Renal cortex interstitium (tissue), 11 donors: ENCODE measurements at regions not wholly inside any gene's neighbourhood (a gene's known extent, or its start where the extent isn't known, plus 50 kb on each side); places are given as distances from the start of the nearest gene placed in this dataset.

Source experiments
- DNase-seq, 11 donors: peaks; one replicate each; pipeline ENCODE4 v3.0.0-alpha.2; 2013; ENCODE audit warnings: low read depth in 9 of 11, low spot score in 4 of 11; ENCODE audit errors: extremely low read depth in 1 of 11

GRCh38 chr11:91742155-91742554 is 482.5 kb upstream of the FAT3 start:
- no peak for DNase-seq

- no peak for DNase-seq
These were observed 493.6 kb upstream of the FAT3 start for GRCh38 chr11:91731051-91731450.

- DNase-seq: no peak
These were observed 494.0 kb upstream of the FAT3 start for GRCh38 chr11:91730620-91731019.

GRCh38 chr11:91730057-91730456 is 494.6 kb upstream of the FAT3 start:
- DNase-seq: no peak

- no peak for DNase-seq
These were observed 507.4 kb upstream of the FAT3 start for GRCh38 chr11:91717169-91717568.

GRCh38 chr11:91707652-91708482 is 516.8 kb upstream of the FAT3 start:
- no peak for DNase-seq

- no peak for DNase-seq
These were observed 521.6 kb upstream of the FAT3 start for GRCh38 chr11:91703042-91703441.

- no peak for DNase-seq
These were observed 523.8 kb upstream of the FAT3 start for GRCh38 chr11:91700854-91701253.

- peak in 6 of 11 donors; percentile 1 to 24 (median 8) for DNase-seq
These were observed 525.8 kb upstream of the FAT3 start for GRCh38 chr11:91698845-91699244.

- no peak for DNase-seq
These were observed 530.3 kb upstream of the FAT3 start for GRCh38 chr11:91694331-91694730.

- DNase-seq: no peak
These were observed 532.7 kb upstream of the FAT3 start for GRCh38 chr11:91691872-91692271.

GRCh38 chr11:91688672-91689071 is 535.9 kb upstream of the FAT3 start:
- no peak for DNase-seq

GRCh38 chr11:91686700-91687099 is 537.9 kb upstream of the FAT3 start:
- no peak for DNase-seq

- no peak for DNase-seq
These were observed 538.3 kb upstream of the FAT3 start for GRCh38 chr11:91686281-91686680.

- DNase-seq: no peak
These were observed 550.9 kb upstream of the FAT3 start for GRCh38 chr11:91673705-91674104.

GRCh38 chr11:91664521-91664920 is 560.1 kb upstream of the FAT3 start:
- DNase-seq: no peak

GRCh38 chr11:91660036-91660435 is 564.6 kb upstream of the FAT3 start:
- no peak for DNase-seq

- DNase-seq: peak in 3 of 11 donors; percentile 5 to 17 (median 8)
These were observed 569.9 kb upstream of the FAT3 start for GRCh38 chr11:91654686-91655085.

- no peak for DNase-seq
These were observed 571.4 kb upstream of the FAT3 start for GRCh38 chr11:91653079-91653754.

- DNase-seq: no peak
These were observed 573.8 kb upstream of the FAT3 start for GRCh38 chr11:91650802-91651201.

- DNase-seq: no peak
These were observed 583.5 kb upstream of the FAT3 start for GRCh38 chr11:91641153-91641552.
